ENCODE measurements at regions not wholly inside any gene's neighbourhood (a gene's known extent, or its start where the extent isn't known, plus 50 kb on each side); places are given as distances from the start of the nearest gene placed in this dataset.

GRCh38 chr15:45794304-45794703 lies 159.5 kb downstream of the SQOR start (continued):
- no peak for TF ChIP-seq E2F1 (CRISPR knock-in tag; IDR thresholded peaks at IDR 0.05)
- TF ChIP-seq, protein P1, sequence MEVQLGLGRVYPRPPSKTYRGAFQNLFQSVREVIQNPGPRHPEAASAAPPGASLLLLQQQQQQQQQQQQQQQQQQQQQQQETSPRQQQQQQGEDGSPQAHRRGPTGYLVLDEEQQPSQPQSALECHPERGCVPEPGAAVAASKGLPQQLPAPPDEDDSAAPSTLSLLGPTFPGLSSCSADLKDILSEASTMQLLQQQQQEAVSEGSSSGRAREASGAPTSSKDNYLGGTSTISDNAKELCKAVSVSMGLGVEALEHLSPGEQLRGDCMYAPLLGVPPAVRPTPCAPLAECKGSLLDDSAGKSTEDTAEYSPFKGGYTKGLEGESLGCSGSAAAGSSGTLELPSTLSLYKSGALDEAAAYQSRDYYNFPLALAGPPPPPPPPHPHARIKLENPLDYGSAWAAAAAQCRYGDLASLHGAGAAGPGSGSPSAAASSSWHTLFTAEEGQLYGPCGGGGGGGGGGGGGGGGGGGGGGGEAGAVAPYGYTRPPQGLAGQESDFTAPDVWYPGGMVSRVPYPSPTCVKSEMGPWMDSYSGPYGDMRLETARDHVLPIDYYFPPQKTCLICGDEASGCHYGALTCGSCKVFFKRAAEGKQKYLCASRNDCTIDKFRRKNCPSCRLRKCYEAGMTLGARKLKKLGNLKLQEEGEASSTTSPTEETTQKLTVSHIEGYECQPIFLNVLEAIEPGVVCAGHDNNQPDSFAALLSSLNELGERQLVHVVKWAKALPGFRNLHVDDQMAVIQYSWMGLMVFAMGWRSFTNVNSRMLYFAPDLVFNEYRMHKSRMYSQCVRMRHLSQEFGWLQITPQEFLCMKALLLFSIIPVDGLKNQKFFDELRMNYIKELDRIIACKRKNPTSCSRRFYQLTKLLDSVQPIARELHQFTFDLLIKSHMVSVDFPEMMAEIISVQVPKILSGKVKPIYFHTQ (CRISPR knock-in tag; IDR thresholded peaks at IDR 0.05) = no peak
- TF ChIP-seq ZNF416 (CRISPR knock-in tag; IDR thresholded peaks at IDR 0.05) = no peak
- no peak for TF ChIP-seq ZNF219 (CRISPR knock-in tag; IDR thresholded peaks at IDR 0.05; ENCODE audit: borderline replicate concordance)

DNA sequence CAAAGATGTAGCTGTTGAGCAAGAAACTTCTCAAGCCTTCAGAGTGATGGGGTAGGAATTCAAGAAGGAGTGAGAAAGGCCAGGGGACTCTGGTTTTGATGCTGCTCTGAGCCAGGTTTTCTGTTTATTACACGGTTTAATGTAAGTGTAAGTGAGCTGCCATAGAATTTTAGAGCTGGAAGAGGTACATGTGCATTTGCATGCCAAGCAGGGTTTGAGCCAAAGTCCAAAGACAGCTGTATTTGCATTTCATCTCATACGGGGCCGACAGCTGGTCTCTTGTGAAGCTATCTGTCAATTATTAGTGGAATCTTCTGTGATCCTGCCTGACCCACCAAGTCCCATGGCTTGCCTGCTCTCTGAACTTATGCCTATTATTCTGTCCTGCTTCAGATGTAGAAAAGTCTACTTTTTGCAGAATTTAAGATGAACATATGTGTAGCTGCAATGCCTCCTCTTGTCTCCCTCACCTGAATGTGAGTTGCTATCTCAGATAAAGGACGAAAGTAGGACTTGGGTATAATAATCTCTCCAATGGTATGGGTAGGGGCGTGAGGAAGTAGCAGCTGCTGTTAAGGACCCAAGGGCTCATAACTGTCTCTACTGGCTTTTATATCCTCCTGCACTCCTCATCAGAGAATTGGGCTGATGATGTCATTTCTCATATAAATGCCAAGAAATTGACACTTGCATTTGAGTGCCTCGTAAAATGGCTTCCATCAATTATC lies 160.0 kb downstream of the SQOR start:
- no peak overlapping the region for H3K4me3 Mint-ChIP-seq
- ChIA-PET POLR2A (no interaction called here), CTCF (interaction anchor here (0.6 to 3.8 kb wide), 38 partner anchors 9 to 517 kb away, joined by 3 to 32 read pairs (median 4); no protein-coding TSS in a partner anchor)
- H3K36me3 Mint-ChIP-seq = no peaks in the 10 kb centered on the region
- no peak overlapping the region for H3K27ac Mint-ChIP-seq
- ATAC-seq = no peak
- no peaks in the 10 kb centered on the region; the same call in 1 of the 2 replicates for H3K4me1 Mint-ChIP-seq
- TF ChIP-seq, protein P2, sequence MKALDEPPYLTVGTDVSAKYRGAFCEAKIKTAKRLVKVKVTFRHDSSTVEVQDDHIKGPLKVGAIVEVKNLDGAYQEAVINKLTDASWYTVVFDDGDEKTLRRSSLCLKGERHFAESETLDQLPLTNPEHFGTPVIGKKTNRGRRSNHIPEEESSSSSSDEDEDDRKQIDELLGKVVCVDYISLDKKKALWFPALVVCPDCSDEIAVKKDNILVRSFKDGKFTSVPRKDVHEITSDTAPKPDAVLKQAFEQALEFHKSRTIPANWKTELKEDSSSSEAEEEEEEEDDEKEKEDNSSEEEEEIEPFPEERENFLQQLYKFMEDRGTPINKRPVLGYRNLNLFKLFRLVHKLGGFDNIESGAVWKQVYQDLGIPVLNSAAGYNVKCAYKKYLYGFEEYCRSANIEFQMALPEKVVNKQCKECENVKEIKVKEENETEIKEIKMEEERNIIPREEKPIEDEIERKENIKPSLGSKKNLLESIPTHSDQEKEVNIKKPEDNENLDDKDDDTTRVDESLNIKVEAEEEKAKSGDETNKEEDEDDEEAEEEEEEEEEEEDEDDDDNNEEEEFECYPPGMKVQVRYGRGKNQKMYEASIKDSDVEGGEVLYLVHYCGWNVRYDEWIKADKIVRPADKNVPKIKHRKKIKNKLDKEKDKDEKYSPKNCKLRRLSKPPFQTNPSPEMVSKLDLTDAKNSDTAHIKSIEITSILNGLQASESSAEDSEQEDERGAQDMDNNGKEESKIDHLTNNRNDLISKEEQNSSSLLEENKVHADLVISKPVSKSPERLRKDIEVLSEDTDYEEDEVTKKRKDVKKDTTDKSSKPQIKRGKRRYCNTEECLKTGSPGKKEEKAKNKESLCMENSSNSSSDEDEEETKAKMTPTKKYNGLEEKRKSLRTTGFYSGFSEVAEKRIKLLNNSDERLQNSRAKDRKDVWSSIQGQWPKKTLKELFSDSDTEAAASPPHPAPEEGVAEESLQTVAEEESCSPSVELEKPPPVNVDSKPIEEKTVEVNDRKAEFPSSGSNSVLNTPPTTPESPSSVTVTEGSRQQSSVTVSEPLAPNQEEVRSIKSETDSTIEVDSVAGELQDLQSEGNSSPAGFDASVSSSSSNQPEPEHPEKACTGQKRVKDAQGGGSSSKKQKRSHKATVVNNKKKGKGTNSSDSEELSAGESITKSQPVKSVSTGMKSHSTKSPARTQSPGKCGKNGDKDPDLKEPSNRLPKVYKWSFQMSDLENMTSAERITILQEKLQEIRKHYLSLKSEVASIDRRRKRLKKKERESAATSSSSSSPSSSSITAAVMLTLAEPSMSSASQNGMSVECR (CRISPR knock-in tag; IDR thresholded peaks at IDR 0.05; ENCODE audit: borderline replicate concordance) = no peak
- TF ChIP-seq PREB (CRISPR knock-in tag; IDR thresholded peaks at IDR 0.05; ENCODE audit: borderline replicate concordance) (no peak), GABPB1 (CRISPR knock-in tag; IDR thresholded peaks at IDR 0.05) (no peak), NR3C1 (CRISPR knock-in tag; conservative IDR thresholded peaks at IDR 0.05; ENCODE audit: low read depth) (no peak), NFE2L1 (CRISPR knock-in tag; IDR thresholded peaks at IDR 0.05) (no peak), STAT6 (CRISPR knock-in tag; conservative IDR thresholded peaks at IDR 0.05; ENCODE audit: low read depth) (no peak), OVOL2 (CRISPR knock-in tag; IDR thresholded peaks at IDR 0.05; ENCODE audit: borderline replicate concordance) (no peak), TCF7 (CRISPR knock-in tag; IDR thresholded peaks at IDR 0.05; ENCODE audit: low read depth) (no peak), SOX15 (CRISPR knock-in tag; IDR thresholded peaks at IDR 0.05) (no peak), ZNF121 (CRISPR knock-in tag; IDR thresholded peaks at IDR 0.05) (no peak), CDX4 (CRISPR knock-in tag; IDR thresholded peaks at IDR 0.05; ENCODE audit: borderline replicate concordance) (no peak)
- TF ChIP-seq, protein P3, sequence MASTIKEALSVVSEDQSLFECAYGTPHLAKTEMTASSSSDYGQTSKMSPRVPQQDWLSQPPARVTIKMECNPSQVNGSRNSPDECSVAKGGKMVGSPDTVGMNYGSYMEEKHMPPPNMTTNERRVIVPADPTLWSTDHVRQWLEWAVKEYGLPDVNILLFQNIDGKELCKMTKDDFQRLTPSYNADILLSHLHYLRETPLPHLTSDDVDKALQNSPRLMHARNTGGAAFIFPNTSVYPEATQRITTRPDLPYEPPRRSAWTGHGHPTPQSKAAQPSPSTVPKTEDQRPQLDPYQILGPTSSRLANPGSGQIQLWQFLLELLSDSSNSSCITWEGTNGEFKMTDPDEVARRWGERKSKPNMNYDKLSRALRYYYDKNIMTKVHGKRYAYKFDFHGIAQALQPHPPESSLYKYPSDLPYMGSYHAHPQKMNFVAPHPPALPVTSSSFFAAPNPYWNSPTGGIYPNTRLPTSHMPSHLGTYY (CRISPR knock-in tag; IDR thresholded peaks at IDR 0.05) = no peak
- TF ChIP-seq, protein P4, sequence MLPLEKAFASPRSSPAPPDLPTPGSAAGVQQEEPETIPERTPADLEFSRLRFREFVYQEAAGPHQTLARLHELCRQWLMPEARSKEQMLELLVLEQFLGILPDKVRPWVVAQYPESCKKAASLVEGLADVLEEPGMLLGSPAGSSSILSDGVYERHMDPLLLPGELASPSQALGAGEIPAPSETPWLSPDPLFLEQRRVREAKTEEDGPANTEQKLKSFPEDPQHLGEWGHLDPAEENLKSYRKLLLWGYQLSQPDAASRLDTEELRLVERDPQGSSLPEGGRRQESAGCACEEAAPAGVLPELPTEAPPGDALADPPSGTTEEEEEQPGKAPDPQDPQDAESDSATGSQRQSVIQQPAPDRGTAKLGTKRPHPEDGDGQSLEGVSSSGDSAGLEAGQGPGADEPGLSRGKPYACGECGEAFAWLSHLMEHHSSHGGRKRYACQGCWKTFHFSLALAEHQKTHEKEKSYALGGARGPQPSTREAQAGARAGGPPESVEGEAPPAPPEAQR (CRISPR knock-in tag; IDR thresholded peaks at IDR 0.05) = no peak
- H3K9me3 Mint-ChIP-seq = no peaks in the 10 kb centered on the region
- H3K27me3 Mint-ChIP-seq (ENCODE audit: low read depth) = no peaks in the 10 kb centered on the region; the same call in 1 of the 2 replicates
- no peak for DNase-seq (ENCODE audit: low spot score)

All from WTC11 (cell line).